Endodermal cell (in vitro differentiated cells): ENCODE measurements at regions not wholly inside any gene's neighbourhood (a gene's known extent, or its start where the extent isn't known, plus 50 kb on each side); places are given as distances from the start of the nearest gene placed in this dataset.
A peak's percentile ranks its signal among the peaks of the same experiment; 100 is the strongest.

Experiments used
- DNase-seq: peaks from one replicate; pipeline ENCODE4 v3.0.0-alpha.2; 2017
- H3K27ac ChIP-seq: 2 replicates; pipeline ENCODE4 v1.5.1; 2013; ENCODE audit warnings: mild to moderate bottlenecking, low read depth, low read length, moderate library complexity
- H3K27me3 ChIP-seq: 2 replicates; pipeline ENCODE4 v1.6.1; 2013; ENCODE audit warnings: mild to moderate bottlenecking, low read length, moderate library complexity; ENCODE audit not compliant: insufficient read depth, control insufficient read depth, poor library complexity, severe bottlenecking
- H3K36me3 ChIP-seq: 2 replicates; pipeline ENCODE4 v1.7.0; 2013; ENCODE audit warnings: mild to moderate bottlenecking, low read length, moderate library complexity; ENCODE audit not compliant: control insufficient read depth, insufficient read depth
- H3K4me1 ChIP-seq: one replicate; pipeline ENCODE4 v1.7.0; 2013; ENCODE audit warnings: low read length; ENCODE audit not compliant: control insufficient read depth, insufficient read depth
- H3K4me3 ChIP-seq: 2 replicates; pipeline ENCODE4 v1.5.1; 2013; ENCODE audit warnings: mild to moderate bottlenecking, low read length, moderate library complexity
- H3K9ac ChIP-seq: 2 replicates; pipeline ENCODE4 v1.6.1; 2013; ENCODE audit warnings: mild to moderate bottlenecking, low read length, moderate library complexity; ENCODE audit not compliant: poor library complexity, severe bottlenecking; ENCODE audit errors: extremely low read depth
- H3K9me3 ChIP-seq: 2 replicates; pipeline ENCODE4 v1.6.1; 2013; ENCODE audit warnings: mild to moderate bottlenecking, low read length, moderate library complexity; ENCODE audit not compliant: control insufficient read depth
- H3K27ac Mint-ChIP-seq: 2 replicates; pipeline ENCODE4 v1.8.0; 2020; ENCODE audit warnings: mixed read lengths
- H3K27me3 Mint-ChIP-seq: 2 replicates; pipeline ENCODE4 v1.8.0; 2021; ENCODE audit warnings: mild to moderate bottlenecking, mixed read lengths; ENCODE audit not compliant: insufficient read depth
- H3K36me3 Mint-ChIP-seq: 2 replicates; pipeline ENCODE4 v1.8.0; 2020; ENCODE audit warnings: low read depth, mixed read lengths
- H3K4me1 Mint-ChIP-seq: 2 replicates; pipeline ENCODE4 v1.8.0; 2020; ENCODE audit warnings: mixed read lengths
- H3K4me3 Mint-ChIP-seq: 2 replicates; pipeline ENCODE4 v1.8.0; 2020; ENCODE audit warnings: mild to moderate bottlenecking, moderate library complexity, mixed read lengths
- H3K9me3 Mint-ChIP-seq: 2 replicates; pipeline ENCODE4 v1.8.0; 2020; ENCODE audit warnings: mild to moderate bottlenecking, mixed read lengths
- WGBS, 2 experiments: methylation state at CpG; one replicate each; pipeline versions ENCODE4 v1.1.5 to v1.1.7; 2013; ENCODE audit warnings: missing lambda C conversion rate in 2 of 2, mixed read lengths in 1 of 2; ENCODE audit not compliant: insufficient coverage in 1 of 2, insufficient read length in 1 of 2; 5-methylcytosine and 5-hydroxymethylcytosine counted together
- TF ChIP-seq, protein P1 (sequence below): fragments of 200-600 bp; sonication (generic); conservative IDR thresholded peaks from 2 replicates; pipeline ENCODE4 v1.5.0; 2021; ENCODE audit warnings: antibody characterized with exemption, mild to moderate bottlenecking

- Histone ChIP-seq H3K4me1 (peaks cover 3% of the 10 kb centered on the region), H3K27ac (no peak overlapping the region), H3K4me3 (peak overlapping the region; percentile 37), H3K36me3 (no peaks in the 10 kb centered on the region), H3K9ac (no peak overlapping the region), H3K9me3 (peaks cover 12% of the 10 kb centered on the region), H3K27me3 (no peaks in the 10 kb centered on the region)
- DNase-seq, result peak; percentile 55
- Mint-ChIP-seq H3K27ac (no peak overlapping the region), H3K4me1 (peaks cover 22% of the 10 kb centered on the region), H3K4me3 (no peak overlapping the region), H3K9me3 (peaks cover 1% of the 10 kb centered on the region), H3K36me3 (no peaks in the 10 kb centered on the region), H3K27me3 (no peaks in the 10 kb centered on the region)
- TF ChIP-seq, protein P1, sequence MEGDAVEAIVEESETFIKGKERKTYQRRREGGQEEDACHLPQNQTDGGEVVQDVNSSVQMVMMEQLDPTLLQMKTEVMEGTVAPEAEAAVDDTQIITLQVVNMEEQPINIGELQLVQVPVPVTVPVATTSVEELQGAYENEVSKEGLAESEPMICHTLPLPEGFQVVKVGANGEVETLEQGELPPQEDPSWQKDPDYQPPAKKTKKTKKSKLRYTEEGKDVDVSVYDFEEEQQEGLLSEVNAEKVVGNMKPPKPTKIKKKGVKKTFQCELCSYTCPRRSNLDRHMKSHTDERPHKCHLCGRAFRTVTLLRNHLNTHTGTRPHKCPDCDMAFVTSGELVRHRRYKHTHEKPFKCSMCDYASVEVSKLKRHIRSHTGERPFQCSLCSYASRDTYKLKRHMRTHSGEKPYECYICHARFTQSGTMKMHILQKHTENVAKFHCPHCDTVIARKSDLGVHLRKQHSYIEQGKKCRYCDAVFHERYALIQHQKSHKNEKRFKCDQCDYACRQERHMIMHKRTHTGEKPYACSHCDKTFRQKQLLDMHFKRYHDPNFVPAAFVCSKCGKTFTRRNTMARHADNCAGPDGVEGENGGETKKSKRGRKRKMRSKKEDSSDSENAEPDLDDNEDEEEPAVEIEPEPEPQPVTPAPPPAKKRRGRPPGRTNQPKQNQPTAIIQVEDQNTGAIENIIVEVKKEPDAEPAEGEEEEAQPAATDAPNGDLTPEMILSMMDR, result no peak
- WGBS, 2 experiments, result 91% methylated on average over 1 of the region's 1 CpG; no CpG with 5 or more reads in 1 of the 2 experiments
Measured at GRCh38 chr5:86896916-86897315, 279.2 kb downstream of the COX7C start.

GRCh38 chr5:86909418-86910295 lies 291.9 kb downstream of the COX7C start:
- no peak overlapping the region for H3K4me3 Mint-ChIP-seq
- 80% methylated on average over 3 to 6 of the region's 6 CpGs for WGBS, 2 experiments
- TF ChIP-seq, protein P1, result no peak

DNA sequence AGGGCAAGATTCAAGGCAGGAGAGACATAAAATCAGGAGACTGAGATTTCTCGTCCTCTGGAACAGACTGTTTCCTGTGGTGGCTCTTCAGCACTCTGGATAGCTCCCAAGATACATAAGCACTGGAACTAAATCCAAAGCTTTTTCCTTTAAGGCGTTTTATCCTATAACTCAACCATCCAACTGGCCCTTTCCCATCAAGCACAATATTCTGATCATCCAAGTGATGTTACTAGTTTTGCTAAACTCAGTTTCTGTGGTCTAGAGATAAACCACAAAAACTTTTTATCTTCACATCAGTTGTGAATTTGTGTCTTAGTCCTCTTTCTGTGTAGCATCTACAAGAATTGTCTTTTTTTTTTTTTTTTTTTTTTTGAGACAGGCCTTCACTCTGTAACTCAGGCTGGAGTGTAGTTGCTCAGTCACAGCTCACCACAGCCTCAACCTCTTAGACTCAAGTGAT lies 299.4 kb downstream of the COX7C start:
- no peaks in the 10 kb centered on the region for H3K9me3 Mint-ChIP-seq
- H3K36me3 Mint-ChIP-seq, result no peaks in the 10 kb centered on the region
- no peaks in the 10 kb centered on the region for H3K36me3 ChIP-seq
- H3K27me3 ChIP-seq, result no peaks in the 10 kb centered on the region
- WGBS, 2 experiments, result 41 to 56% methylated on average over 2 of the region's 2 CpGs
- TF ChIP-seq, protein P1, result no peak
- no peaks in the 10 kb centered on the region for H3K27me3 Mint-ChIP-seq
- H3K4me3 Mint-ChIP-seq, result no peak overlapping the region
- no peak overlapping the region for H3K27ac Mint-ChIP-seq
- DNase-seq, result peak; percentile 75
- H3K4me3 ChIP-seq, result no peak overlapping the region
- no peaks in the 10 kb centered on the region for H3K4me1 ChIP-seq
- H3K9me3 ChIP-seq, result no peaks in the 10 kb centered on the region
- H3K9ac ChIP-seq, result no peak overlapping the region
- no peaks in the 10 kb centered on the region for H3K4me1 Mint-ChIP-seq
- no peak overlapping the region for H3K27ac ChIP-seq

More at GRCh38 chr5:86909418-86910295, 291.9 kb downstream of the COX7C start:
- no peaks in the 10 kb centered on the region for H3K27me3 ChIP-seq
- H3K9ac ChIP-seq, result no peak overlapping the region
- Mint-ChIP-seq H3K36me3 (no peaks in the 10 kb centered on the region), H3K9me3 (no peaks in the 10 kb centered on the region), H3K27me3 (no peaks in the 10 kb centered on the region), H3K27ac (no peak overlapping the region), H3K4me1 (peaks cover 15% of the 10 kb centered on the region)
- H3K4me3 ChIP-seq, result no peak overlapping the region
- no peaks in the 10 kb centered on the region for H3K9me3 ChIP-seq
- H3K36me3 ChIP-seq, result no peaks in the 10 kb centered on the region
- no peak for DNase-seq
- H3K4me1 ChIP-seq, result peaks cover 3% of the 10 kb centered on the region
- H3K27ac ChIP-seq, result no peak overlapping the region
